Neural cell (in vitro differentiated cells): ENCODE measurements at regions not wholly inside any gene's neighbourhood (a gene's known extent, or its start where the extent isn't known, plus 50 kb on each side); places are given as distances from the start of the nearest gene placed in this dataset.

Source experiments
- EP300 ChIP-seq: fragments of 450-650 bp; conservative IDR thresholded peaks from 2 replicates; pipeline ENCODE4 v1.6.1; 2014; ENCODE audit warnings: antibody characterized with exemption, mild to moderate bottlenecking, moderate library complexity; ENCODE audit not compliant: poor library complexity, severe bottlenecking
- EZH2 ChIP-seq: fragments of 200-600, 300-800 bp; shearing (Covaris generic), sonication (generic); IDR thresholded peaks from 2 replicates; pipeline ENCODE4 v1.6.1; 2014; ENCODE audit warnings: antibody characterized with exemption, low read length, borderline replicate concordance, mild to moderate bottlenecking; ENCODE audit not compliant: insufficient read depth, poor library complexity, severe bottlenecking
- POLR2AphosphoS5 ChIP-seq: IDR thresholded peaks from 2 replicates; pipeline ENCODE4 v1.6.1; 2012
- RAD21 ChIP-seq: fragments of 450-650 bp; conservative IDR thresholded peaks from 2 replicates; pipeline ENCODE4 v1.6.1; 2014; ENCODE audit warnings: antibody characterized with exemption, mild to moderate bottlenecking, moderate library complexity
- SMC3 ChIP-seq: fragments of 450-650 bp; conservative IDR thresholded peaks from 2 replicates; pipeline ENCODE4 v1.6.1; 2014; ENCODE audit warnings: antibody characterized with exemption, mild to moderate bottlenecking, moderate library complexity; ENCODE audit not compliant: poor library complexity
- TAF1 ChIP-seq: IDR thresholded peaks from 2 replicates; pipeline ENCODE4 v1.6.1; 2012; ENCODE audit warnings: low read depth
- TF ChIP-seq, protein P1 (sequence below): fragments of 450-650 bp; IDR thresholded peaks from 2 replicates; pipeline ENCODE4 v1.5.1; 2014; ENCODE audit warnings: antibody characterized with exemption, mild to moderate bottlenecking, moderate library complexity; ENCODE audit not compliant: poor library complexity, severe bottlenecking
- TF ChIP-seq, protein P2 (sequence below): IDR thresholded peaks from 2 replicates; pipeline ENCODE4 v1.6.1; 2012; ENCODE audit warnings: borderline replicate concordance

DNA sequence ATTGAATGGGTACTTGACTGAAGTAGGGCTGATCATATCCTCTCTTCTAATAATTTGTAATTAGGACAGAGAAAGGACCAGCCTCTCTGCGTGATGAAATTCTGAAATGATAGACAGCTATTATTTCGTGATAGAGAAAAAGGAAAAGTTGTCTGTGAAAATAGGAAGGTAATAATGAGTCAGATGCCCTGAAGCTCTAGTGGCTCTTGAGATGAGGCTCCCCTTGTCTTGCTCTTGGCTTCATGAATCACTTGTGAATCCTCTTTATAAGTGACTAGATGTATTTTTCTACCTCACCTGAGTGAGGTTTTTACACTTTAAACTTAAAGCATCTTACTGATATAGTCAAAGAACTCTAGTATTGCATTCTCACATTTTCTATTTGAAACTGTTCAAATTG lies 888.9 kb downstream of the PCDH18 start:
- TF ChIP-seq, protein P1, sequence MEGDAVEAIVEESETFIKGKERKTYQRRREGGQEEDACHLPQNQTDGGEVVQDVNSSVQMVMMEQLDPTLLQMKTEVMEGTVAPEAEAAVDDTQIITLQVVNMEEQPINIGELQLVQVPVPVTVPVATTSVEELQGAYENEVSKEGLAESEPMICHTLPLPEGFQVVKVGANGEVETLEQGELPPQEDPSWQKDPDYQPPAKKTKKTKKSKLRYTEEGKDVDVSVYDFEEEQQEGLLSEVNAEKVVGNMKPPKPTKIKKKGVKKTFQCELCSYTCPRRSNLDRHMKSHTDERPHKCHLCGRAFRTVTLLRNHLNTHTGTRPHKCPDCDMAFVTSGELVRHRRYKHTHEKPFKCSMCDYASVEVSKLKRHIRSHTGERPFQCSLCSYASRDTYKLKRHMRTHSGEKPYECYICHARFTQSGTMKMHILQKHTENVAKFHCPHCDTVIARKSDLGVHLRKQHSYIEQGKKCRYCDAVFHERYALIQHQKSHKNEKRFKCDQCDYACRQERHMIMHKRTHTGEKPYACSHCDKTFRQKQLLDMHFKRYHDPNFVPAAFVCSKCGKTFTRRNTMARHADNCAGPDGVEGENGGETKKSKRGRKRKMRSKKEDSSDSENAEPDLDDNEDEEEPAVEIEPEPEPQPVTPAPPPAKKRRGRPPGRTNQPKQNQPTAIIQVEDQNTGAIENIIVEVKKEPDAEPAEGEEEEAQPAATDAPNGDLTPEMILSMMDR: no peak
- TF ChIP-seq POLR2AphosphoS5 (no peak), EZH2 (no peak), TAF1 (no peak), EP300 (no peak), RAD21 (no peak), SMC3 (no peak)
- TF ChIP-seq, protein P2, sequence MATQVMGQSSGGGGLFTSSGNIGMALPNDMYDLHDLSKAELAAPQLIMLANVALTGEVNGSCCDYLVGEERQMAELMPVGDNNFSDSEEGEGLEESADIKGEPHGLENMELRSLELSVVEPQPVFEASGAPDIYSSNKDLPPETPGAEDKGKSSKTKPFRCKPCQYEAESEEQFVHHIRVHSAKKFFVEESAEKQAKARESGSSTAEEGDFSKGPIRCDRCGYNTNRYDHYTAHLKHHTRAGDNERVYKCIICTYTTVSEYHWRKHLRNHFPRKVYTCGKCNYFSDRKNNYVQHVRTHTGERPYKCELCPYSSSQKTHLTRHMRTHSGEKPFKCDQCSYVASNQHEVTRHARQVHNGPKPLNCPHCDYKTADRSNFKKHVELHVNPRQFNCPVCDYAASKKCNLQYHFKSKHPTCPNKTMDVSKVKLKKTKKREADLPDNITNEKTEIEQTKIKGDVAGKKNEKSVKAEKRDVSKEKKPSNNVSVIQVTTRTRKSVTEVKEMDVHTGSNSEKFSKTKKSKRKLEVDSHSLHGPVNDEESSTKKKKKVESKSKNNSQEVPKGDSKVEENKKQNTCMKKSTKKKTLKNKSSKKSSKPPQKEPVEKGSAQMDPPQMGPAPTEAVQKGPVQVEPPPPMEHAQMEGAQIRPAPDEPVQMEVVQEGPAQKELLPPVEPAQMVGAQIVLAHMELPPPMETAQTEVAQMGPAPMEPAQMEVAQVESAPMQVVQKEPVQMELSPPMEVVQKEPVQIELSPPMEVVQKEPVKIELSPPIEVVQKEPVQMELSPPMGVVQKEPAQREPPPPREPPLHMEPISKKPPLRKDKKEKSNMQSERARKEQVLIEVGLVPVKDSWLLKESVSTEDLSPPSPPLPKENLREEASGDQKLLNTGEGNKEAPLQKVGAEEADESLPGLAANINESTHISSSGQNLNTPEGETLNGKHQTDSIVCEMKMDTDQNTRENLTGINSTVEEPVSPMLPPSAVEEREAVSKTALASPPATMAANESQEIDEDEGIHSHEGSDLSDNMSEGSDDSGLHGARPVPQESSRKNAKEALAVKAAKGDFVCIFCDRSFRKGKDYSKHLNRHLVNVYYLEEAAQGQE: no peak
